ENCODE measurements at regions not wholly inside any gene's neighbourhood (a gene's known extent, or its start where the extent isn't known, plus 50 kb on each side); places are given as distances from the start of the nearest gene placed in this dataset.
A peak's percentile ranks its signal among the peaks of the same experiment; 100 is the strongest.

DNA sequence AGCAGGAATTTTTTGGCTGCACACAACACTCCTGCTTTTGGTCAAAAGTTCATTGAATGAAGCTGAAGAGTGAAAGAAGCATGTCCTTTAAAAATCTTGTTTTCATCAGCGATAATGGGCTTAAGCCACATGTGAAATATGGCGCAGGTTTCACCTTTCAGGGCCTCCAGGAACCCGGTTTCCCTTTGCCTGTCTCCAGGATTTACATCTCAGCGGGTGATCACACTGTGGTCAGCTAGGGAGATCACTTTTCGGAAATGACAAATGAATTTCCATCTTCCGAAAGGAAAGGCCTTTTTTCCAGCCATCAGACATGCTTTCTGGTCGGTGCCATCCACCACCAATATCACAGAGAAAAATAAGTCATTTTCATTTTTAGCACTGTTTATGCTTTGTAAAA, 727.1 kb upstream of the TBX3 start:
- Histone ChIP-seq H3K79me2 (ENCODE audit: control insufficient read depth, insufficient read depth, low read length, poor library complexity) (no peaks in the 10 kb centered on the region), H3K18ac (ENCODE audit: low read length) (no peak overlapping the region), H3K27me3 (ENCODE audit: insufficient read depth, low read length) (no peaks in the 10 kb centered on the region), H3K23ac (ENCODE audit: low read length) (no peak overlapping the region), H2BK12ac (ENCODE audit: low read length) (no peak overlapping the region), H4K8ac (ENCODE audit: low read depth, low read length) (no peak overlapping the region), H3K4me2 (ENCODE audit: low read length) (no peak overlapping the region), H3K4me3 (ENCODE audit: low read depth, low read length) (no peak overlapping the region), H3K4me1 (ENCODE audit: control insufficient read depth in 1 of 2, insufficient read depth in 2 of 2, low read length in 2 of 2) (no peaks in the 10 kb centered on the region), H4K91ac (ENCODE audit: low read depth, low read length) (no peak overlapping the region), H3K14ac (ENCODE audit: low read length) (no peak overlapping the region), H2BK120ac (ENCODE audit: insufficient read depth, low read length, poor library complexity) (no peak overlapping the region), H3K27ac (ENCODE audit: low read depth, low read length) (no peak overlapping the region), H2AFZ (ENCODE audit: insufficient read depth, low read length, poor library complexity) (no peak overlapping the region), H3K36me3 (ENCODE audit: control insufficient read depth in 1 of 2, insufficient read depth in 2 of 2, low read length in 2 of 2) (no peaks in the 10 kb centered on the region), H3K9ac (ENCODE audit: low read length) (no peak overlapping the region), H3K79me1 (ENCODE audit: low read length) (no peaks in the 10 kb centered on the region), H2AK5ac (ENCODE audit: low read length) (no peak overlapping the region), H4K12ac (ENCODE audit: low read depth, low read length) (no peak overlapping the region), H2BK5ac (ENCODE audit: low read depth, low read length, poor library complexity) (no peak overlapping the region), H3K9me3 (ENCODE audit: insufficient read depth, low read depth, low read length) (no peaks in the 10 kb centered on the region), H3K4ac (ENCODE audit: low read depth, low read length) (no peak overlapping the region)
- WGBS (ENCODE audit: extremely low coverage, insufficient coverage, insufficient read length) = no CpG with 5 or more reads among the region's 7 CpGs
- no peak for DNase-seq

- no peak overlapping the region for H3K27ac ChIP-seq (ENCODE audit: low read depth, low read length)
- H3K79me2 ChIP-seq (ENCODE audit: control insufficient read depth, insufficient read depth, low read length, poor library complexity) = no peaks in the 10 kb centered on the region
- no peaks in the 10 kb centered on the region for H3K27me3 ChIP-seq (ENCODE audit: insufficient read depth, low read length)
- no peak overlapping the region for H3K14ac ChIP-seq (ENCODE audit: low read length)
- H3K79me1 ChIP-seq (ENCODE audit: low read length) = no peaks in the 10 kb centered on the region
- H4K8ac ChIP-seq (ENCODE audit: low read depth, low read length) = no peak overlapping the region
- no peak overlapping the region for H2BK120ac ChIP-seq (ENCODE audit: insufficient read depth, low read length, poor library complexity)
- no peak overlapping the region for H3K18ac ChIP-seq (ENCODE audit: low read length)
- H3K4ac ChIP-seq (ENCODE audit: low read depth, low read length) = no peak overlapping the region
- no peak overlapping the region for H3K9ac ChIP-seq (ENCODE audit: low read length)
- H2AFZ ChIP-seq (ENCODE audit: insufficient read depth, low read length, poor library complexity) = no peak overlapping the region
- H2AK5ac ChIP-seq (ENCODE audit: low read length) = no peak overlapping the region
- WGBS (ENCODE audit: extremely low coverage, insufficient coverage, insufficient read length) = no CpG with 5 or more reads among the region's 3 CpGs
- H2BK5ac ChIP-seq (ENCODE audit: low read depth, low read length, poor library complexity) = no peak overlapping the region
- H3K4me3 ChIP-seq (ENCODE audit: low read depth, low read length) = no peak overlapping the region
- H3K23ac ChIP-seq (ENCODE audit: low read length) = no peak overlapping the region
- DNase-seq = no peak
- no peak overlapping the region for H4K12ac ChIP-seq (ENCODE audit: low read depth, low read length)
- H2BK12ac ChIP-seq (ENCODE audit: low read length) = peak overlapping the region; percentile 37
- peaks cover 2% of the 10 kb centered on the region for H3K9me3 ChIP-seq (ENCODE audit: insufficient read depth, low read depth, low read length)
- H3K4me1 ChIP-seq (ENCODE audit: control insufficient read depth in 1 of 2, insufficient read depth in 2 of 2, low read length in 2 of 2) = peaks cover 4 to 7% of the 10 kb centered on the region in 2 experiments
- no peak overlapping the region for H4K91ac ChIP-seq (ENCODE audit: low read depth, low read length)
- H3K4me2 ChIP-seq (ENCODE audit: low read length) = no peak overlapping the region
- no peaks in the 10 kb centered on the region for H3K36me3 ChIP-seq (ENCODE audit: control insufficient read depth in 1 of 2, insufficient read depth in 2 of 2, low read length in 2 of 2)
These were observed 724.7 kb upstream of the TBX3 start for GRCh38 chr12:115408642-115409041.

DNA sequence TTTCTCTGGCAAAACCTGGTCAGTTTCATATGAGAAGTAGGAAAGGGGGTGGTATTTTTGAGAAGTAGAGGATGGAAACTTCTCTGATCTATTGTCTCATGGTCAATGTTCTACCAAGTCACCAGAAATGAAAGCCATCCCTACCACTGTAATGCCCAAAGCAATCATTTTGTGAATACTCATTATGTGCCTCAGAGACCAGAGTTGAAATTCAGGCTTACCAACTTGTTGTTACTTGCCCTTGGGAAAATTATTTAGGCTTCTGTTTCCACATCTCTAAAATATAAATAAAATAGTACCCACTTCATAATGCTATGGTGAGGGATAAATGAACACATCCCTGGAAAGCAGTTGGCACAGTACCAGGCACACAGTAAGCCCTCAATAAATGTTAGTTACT, 723.7 kb upstream of the TBX3 start:
- no peaks in the 10 kb centered on the region for H3K27me3 ChIP-seq (ENCODE audit: insufficient read depth, low read length)
- H4K8ac ChIP-seq (ENCODE audit: low read depth, low read length) = no peak overlapping the region
- H3K4me3 ChIP-seq (ENCODE audit: low read depth, low read length) = no peak overlapping the region
- H3K4ac ChIP-seq (ENCODE audit: low read depth, low read length) = no peak overlapping the region
- H2AK5ac ChIP-seq (ENCODE audit: low read length) = no peak overlapping the region
- H2BK12ac ChIP-seq (ENCODE audit: low read length) = no peak overlapping the region
- no peak overlapping the region for H2AFZ ChIP-seq (ENCODE audit: insufficient read depth, low read length, poor library complexity)
- H3K79me2 ChIP-seq (ENCODE audit: control insufficient read depth, insufficient read depth, low read length, poor library complexity) = no peaks in the 10 kb centered on the region
- no peak overlapping the region for H3K27ac ChIP-seq (ENCODE audit: low read depth, low read length)
- no peak overlapping the region for H4K12ac ChIP-seq (ENCODE audit: low read depth, low read length)
- no peak overlapping the region for H4K91ac ChIP-seq (ENCODE audit: low read depth, low read length)
- no peaks in the 10 kb centered on the region for H3K79me1 ChIP-seq (ENCODE audit: low read length)
- DNase-seq = no peak
- H3K9me3 ChIP-seq (ENCODE audit: insufficient read depth, low read depth, low read length) = peaks cover 2% of the 10 kb centered on the region
- H3K36me3 ChIP-seq (ENCODE audit: control insufficient read depth in 1 of 2, insufficient read depth in 2 of 2, low read length in 2 of 2) = no peaks in the 10 kb centered on the region
- no peak overlapping the region for H3K9ac ChIP-seq (ENCODE audit: low read length)
- no peak overlapping the region for H3K18ac ChIP-seq (ENCODE audit: low read length)
- H2BK120ac ChIP-seq (ENCODE audit: insufficient read depth, low read length, poor library complexity) = no peak overlapping the region
- H3K23ac ChIP-seq (ENCODE audit: low read length) = no peak overlapping the region
- peaks cover 4 to 9% of the 10 kb centered on the region in 2 experiments for H3K4me1 ChIP-seq (ENCODE audit: control insufficient read depth in 1 of 2, insufficient read depth in 2 of 2, low read length in 2 of 2)
- H3K14ac ChIP-seq (ENCODE audit: low read length) = no peak overlapping the region
- H2BK5ac ChIP-seq (ENCODE audit: low read depth, low read length, poor library complexity) = no peak overlapping the region
- no peak overlapping the region for H3K4me2 ChIP-seq (ENCODE audit: low read length)

DNA sequence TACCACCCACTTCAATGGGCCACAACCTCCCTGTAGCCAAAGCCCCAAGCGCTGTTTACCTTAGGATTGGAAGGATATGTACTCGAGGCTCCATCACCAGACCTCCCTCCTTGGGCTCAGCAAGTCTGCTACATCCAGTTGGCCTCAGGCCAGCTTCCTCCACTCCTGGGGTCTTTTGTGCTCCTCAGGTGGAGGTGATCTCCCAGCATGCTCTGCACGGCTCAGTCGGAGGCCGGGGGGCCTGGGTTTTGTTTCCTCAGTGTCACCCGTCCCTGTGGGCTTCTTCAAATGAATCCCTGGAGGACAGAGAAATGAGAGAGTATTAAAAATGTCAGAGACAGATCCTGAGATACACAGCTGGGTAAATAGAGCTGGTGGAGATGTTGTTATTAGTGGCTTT, 723.1 kb upstream of the TBX3 start:
- peaks cover 4 to 9% of the 10 kb centered on the region in 2 experiments for H3K4me1 ChIP-seq (ENCODE audit: control insufficient read depth in 1 of 2, insufficient read depth in 2 of 2, low read length in 2 of 2)
- no peaks in the 10 kb centered on the region for H3K27me3 ChIP-seq (ENCODE audit: insufficient read depth, low read length)
- no CpG with 5 or more reads among the region's 6 CpGs for WGBS (ENCODE audit: extremely low coverage, insufficient coverage, insufficient read length)
- H3K4me2 ChIP-seq (ENCODE audit: low read length) = no peak overlapping the region
- H3K23ac ChIP-seq (ENCODE audit: low read length) = no peak overlapping the region
- H3K9me3 ChIP-seq (ENCODE audit: insufficient read depth, low read depth, low read length) = peaks cover 2% of the 10 kb centered on the region
- H3K4ac ChIP-seq (ENCODE audit: low read depth, low read length) = no peak overlapping the region
- H3K27ac ChIP-seq (ENCODE audit: low read depth, low read length) = no peak overlapping the region
- no peak overlapping the region for H3K14ac ChIP-seq (ENCODE audit: low read length)
- no peak overlapping the region for H3K18ac ChIP-seq (ENCODE audit: low read length)
- H4K12ac ChIP-seq (ENCODE audit: low read depth, low read length) = no peak overlapping the region
- H4K91ac ChIP-seq (ENCODE audit: low read depth, low read length) = no peak overlapping the region
- H2AK5ac ChIP-seq (ENCODE audit: low read length) = no peak overlapping the region
- no peaks in the 10 kb centered on the region for H3K79me1 ChIP-seq (ENCODE audit: low read length)
- no peaks in the 10 kb centered on the region for H3K79me2 ChIP-seq (ENCODE audit: control insufficient read depth, insufficient read depth, low read length, poor library complexity)
- no peak for DNase-seq
- no peak overlapping the region for H3K4me3 ChIP-seq (ENCODE audit: low read depth, low read length)
- H3K9ac ChIP-seq (ENCODE audit: low read length) = no peak overlapping the region
- H3K36me3 ChIP-seq (ENCODE audit: control insufficient read depth in 1 of 2, insufficient read depth in 2 of 2, low read length in 2 of 2) = no peaks in the 10 kb centered on the region
- H4K8ac ChIP-seq (ENCODE audit: low read depth, low read length) = no peak overlapping the region
- H2BK5ac ChIP-seq (ENCODE audit: low read depth, low read length, poor library complexity) = no peak overlapping the region
- peak overlapping the region; percentile 29 for H2BK12ac ChIP-seq (ENCODE audit: low read length)
- H2AFZ ChIP-seq (ENCODE audit: insufficient read depth, low read length, poor library complexity) = no peak overlapping the region
- H2BK120ac ChIP-seq (ENCODE audit: insufficient read depth, low read length, poor library complexity) = no peak overlapping the region

Measured in trophoblast cell (in vitro differentiated cells and primary cell).